GM12872 (cell line): ENCODE measurements at regions not wholly inside any gene's neighbourhood (a gene's known extent, or its start where the extent isn't known, plus 50 kb on each side); places are given as distances from the start of the nearest gene placed in this dataset.

Experiments
- CTCF ChIP-seq: IDR thresholded peaks from 3 replicates; pipeline ENCODE4 v1.5.1; 2011; ENCODE audit warnings: low read depth, mild to moderate bottlenecking, low read length, moderate library complexity; ENCODE audit not compliant: insufficient read depth

- TF ChIP-seq CTCF: no peak
Measured at GRCh38 chr20:50406610-50407136, 103.5 kb upstream of the PTPN1 start.

GRCh38 chr20:50408526-50409364 is 101.4 kb upstream of the PTPN1 start:
- TF ChIP-seq CTCF: no peak

GRCh38 chr20:50409495-50409894 is 100.7 kb upstream of the PTPN1 start:
- TF ChIP-seq CTCF: no peak

GRCh38 chr20:50410343-50410742 is 99.8 kb upstream of the PTPN1 start:
- no peak for TF ChIP-seq CTCF

GRCh38 chr20:50412069-50412468 is 98.1 kb upstream of the PTPN1 start:
- no peak for TF ChIP-seq CTCF

- no peak for TF ChIP-seq CTCF
Measured at GRCh38 chr20:50412499-50412898, 97.7 kb upstream of the PTPN1 start.

GRCh38 chr20:50413088-50413500 is 97.1 kb upstream of the PTPN1 start:
- no peak for TF ChIP-seq CTCF
